HG02840 (cell line): ENCODE measurements at regions not wholly inside any gene's neighbourhood (a gene's known extent, or its start where the extent isn't known, plus 50 kb on each side); places are given as distances from the start of the nearest gene placed in this dataset.
"Not testable (repeated sequence)": the region's sequence is repeated elsewhere in the genome, so short reads cannot be mapped to it uniquely, and the experiment has no call there.

ENCODE experiments used
- ATAC-seq: cut with Tn5 transposase; IDR thresholded peaks from one replicate; pipeline ENCODE4 v1.9.1; 2021; ENCODE audit warnings: mild to moderate bottlenecking, moderate library complexity, moderate number of reproducible peaks; ENCODE audit not compliant: unreplicated experiment, low FRiP score

- ATAC-seq: no peak
These were observed 63.3 kb upstream of the BMAL1 start for GRCh38 chr11:13214276-13214675.

DNA sequence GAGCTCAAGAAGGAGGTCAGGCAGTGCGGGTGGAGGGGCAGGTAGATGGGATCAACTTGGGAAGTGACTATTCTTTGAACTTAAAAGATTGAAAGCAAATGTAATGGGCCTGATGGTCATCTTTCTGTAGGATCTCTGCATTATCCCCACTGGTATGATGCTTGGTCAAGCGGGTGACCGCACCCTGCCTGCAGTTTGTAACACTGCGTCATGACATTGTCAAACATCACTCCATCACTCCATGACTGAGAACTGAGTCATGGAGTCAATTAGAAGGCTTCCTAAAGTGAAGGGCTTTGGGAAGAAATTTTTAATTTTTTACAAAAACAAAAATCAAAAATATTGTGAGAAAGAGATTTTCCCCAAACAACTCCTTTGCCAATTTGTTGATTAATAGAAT lies 62.4 kb upstream of the BMAL1 start:
- ATAC-seq: no peak

- no peak for ATAC-seq
These were observed 61.4 kb upstream of the BMAL1 start for GRCh38 chr11:13216019-13216710.

DNA sequence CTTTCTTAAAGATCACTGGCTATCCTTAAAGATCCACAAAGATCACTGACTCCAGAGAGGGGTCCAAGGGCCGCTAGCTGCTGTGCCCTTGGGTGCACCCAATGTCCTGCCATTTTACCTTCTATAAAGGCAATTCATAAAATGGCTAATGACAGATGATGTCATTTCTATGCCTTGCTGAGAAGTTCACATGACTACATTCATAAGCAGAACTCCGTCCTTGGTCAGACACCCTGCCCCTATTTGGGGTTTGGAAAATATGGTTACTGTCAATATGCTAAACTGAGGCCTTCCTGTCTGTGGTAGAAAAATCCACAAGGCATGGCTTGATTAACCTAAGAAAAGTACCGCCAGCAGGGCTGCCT lies 60.9 kb upstream of the BMAL1 start:
- ATAC-seq: no peak

DNA sequence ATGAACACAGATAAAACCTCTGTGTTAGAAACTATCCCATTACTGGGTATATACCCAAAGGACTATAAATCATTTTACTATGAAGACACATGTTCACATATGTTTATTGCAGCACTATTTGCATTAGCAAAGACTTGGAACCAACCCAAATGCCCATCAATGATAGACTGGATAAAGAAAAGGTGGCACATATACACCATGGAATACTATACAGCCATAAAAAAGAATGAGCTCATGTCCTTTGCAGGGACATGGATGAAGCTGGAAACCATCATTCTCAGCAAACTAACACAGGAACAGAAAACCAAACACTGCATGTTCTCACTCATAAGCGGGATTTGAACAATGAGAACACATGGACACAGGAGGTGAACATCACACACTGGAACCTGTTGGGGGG lies 58.9 kb upstream of the BMAL1 start:
- not testable (repeated sequence) for ATAC-seq

- no peak for ATAC-seq
These were observed 57.4 kb upstream of the BMAL1 start for GRCh38 chr11:13220148-13220547.

GRCh38 chr11:13221722-13222121 lies 55.9 kb upstream of the BMAL1 start:
- no peak for ATAC-seq

- ATAC-seq: no peak
These were observed 55.3 kb upstream of the BMAL1 start for GRCh38 chr11:13222285-13222684.

- no peak for ATAC-seq
These were observed 54.5 kb upstream of the BMAL1 start for GRCh38 chr11:13223112-13223511.

DNA sequence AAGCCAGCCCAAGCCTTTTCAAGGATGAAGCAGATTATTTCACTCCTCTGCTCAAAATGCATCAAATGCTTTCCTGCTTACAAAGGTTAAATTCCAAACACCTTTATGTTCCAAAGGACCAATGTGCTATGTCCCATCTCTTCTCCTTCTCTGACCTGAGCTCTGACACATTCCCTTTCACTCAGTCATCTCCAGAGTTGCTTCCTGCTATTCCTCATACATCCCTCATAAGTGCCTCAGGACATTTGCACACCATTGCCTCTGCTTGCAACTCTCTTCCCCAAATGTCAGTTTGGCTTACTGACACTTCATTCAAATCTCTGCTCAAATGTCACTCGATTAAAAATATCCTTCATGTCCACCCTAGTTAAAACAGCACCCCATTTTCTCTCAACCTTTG lies 53.3 kb upstream of the BMAL1 start:
- no peak for ATAC-seq

DNA sequence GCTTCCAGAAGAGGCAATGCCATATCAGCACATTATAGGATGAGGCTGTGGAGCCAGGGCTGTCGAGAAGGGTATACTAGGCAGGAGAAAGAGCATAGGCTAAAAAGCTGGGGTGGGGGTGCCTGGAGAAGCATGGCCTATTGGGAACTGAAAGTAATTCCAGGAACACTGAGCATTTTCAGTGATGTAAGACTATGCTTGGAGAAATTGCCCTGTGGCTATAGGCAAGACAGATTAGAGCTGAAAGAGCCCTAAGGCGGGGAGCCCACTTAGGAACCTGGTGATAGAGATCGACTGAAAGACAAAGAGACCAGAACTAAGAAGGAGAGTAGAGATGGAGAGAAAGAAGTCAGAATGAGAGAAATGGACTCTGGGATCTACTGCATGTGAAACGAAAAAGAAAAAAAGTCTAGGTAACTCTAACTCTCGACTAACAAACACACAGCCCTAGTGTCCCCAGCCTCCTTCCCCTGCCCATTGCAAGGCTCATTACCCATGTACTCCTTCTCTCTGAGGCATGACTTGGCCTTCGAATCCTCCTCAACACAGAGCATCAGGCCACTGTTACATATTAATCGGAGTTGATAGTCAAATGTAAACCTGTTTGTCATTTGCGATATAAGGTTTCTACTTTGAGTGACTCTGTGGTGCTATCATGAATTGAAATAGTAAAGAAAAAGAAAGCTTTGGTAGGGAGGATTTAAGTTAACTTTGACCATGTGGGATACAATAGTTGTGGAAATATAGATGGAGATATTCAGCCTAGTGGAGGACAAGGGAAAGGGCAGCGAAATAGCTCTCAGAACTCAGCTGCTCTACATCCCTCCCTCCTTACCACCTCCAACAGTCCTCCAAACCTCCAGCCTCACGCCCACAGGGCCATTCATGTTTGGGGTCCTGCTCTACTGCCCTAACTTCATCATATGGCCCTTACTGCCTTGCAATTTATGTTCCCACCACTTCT lies 52.3 kb upstream of the BMAL1 start:
- ATAC-seq: no peak

DNA sequence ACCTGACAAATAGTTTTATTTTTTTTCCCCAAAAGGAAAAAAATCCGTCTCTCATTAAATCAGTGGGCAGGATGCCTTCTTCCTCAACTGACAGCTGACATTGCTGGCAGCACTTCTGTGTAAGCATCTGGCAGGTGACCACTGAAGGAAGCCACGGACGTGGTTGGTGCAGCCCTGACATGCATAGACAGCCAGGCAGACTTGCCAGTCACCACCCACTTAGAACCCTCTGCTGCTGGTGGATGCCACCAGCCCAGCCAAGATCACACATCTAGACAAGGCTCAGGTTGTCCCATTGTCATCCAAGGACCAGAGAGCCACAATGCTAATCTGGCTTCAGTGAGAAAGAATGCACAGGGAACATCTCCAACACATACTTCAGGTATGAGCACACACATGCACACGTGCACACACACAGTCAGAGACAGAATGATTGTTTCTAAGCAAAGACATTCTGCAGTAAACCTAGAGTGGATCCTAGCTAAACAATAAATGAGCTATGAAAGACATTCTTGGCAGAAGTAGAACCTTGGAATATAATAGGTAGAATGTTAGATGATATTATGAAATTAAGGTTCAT lies 49.8 kb upstream of the BMAL1 start:
- ATAC-seq: no peak
